HG03175 (cell line): ENCODE measurements at regions not wholly inside any gene's neighbourhood (a gene's known extent, or its start where the extent isn't known, plus 50 kb on each side); places are given as distances from the start of the nearest gene placed in this dataset.
"Not testable (repeated sequence)": the region's sequence is repeated elsewhere in the genome, so short reads cannot be mapped to it uniquely, and the experiment has no call there.

ENCODE experiments used
- ATAC-seq: cut with Tn5 transposase; IDR thresholded peaks from one replicate; pipeline ENCODE4 v1.9.1; 2021; ENCODE audit warnings: mild to moderate bottlenecking, moderate library complexity; ENCODE audit not compliant: unreplicated experiment

DNA sequence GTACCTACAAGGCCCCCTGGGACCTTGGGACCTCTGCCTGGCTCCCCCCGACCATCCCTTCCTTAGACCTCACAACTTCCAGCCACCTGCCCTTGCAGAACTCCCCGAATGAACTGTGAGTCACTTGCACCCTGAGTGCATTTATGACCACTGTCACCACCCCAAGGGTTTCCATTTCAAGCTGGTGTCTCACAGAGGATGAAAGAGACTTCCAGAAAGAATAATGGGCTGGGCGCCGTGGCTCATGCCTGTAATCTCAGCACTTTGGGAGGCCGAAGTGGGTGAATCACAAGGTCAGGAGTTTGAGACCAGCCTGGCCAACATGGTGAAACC, 124.5 kb upstream of the CIBAR2 start:
- ATAC-seq = no peak

GRCh38 chr16:85237817-85238216, 125.5 kb upstream of the CIBAR2 start:
- ATAC-seq = no peak

DNA sequence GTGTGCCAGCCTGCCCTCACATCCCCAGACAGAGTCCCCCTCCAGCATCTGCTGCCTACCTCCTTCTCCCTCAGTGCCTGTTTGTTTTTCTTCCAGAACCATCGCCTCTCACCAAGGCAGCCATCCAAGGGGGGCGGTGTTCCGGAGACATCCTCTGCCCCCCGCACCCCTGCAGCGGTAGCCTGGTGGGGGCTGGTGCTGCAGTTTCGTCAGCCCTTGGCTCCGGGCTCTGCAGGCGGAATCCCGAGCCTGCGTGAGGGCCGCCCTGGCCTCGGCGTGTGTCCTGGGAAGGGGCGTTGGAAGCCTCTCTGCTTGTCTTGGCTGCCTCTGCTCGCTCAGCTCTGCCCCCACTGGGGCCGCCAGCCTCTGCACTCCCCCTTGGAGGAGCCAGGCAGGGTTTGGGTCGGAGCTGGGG, 126.0 kb upstream of the CIBAR2 start:
- ATAC-seq = no peak

DNA sequence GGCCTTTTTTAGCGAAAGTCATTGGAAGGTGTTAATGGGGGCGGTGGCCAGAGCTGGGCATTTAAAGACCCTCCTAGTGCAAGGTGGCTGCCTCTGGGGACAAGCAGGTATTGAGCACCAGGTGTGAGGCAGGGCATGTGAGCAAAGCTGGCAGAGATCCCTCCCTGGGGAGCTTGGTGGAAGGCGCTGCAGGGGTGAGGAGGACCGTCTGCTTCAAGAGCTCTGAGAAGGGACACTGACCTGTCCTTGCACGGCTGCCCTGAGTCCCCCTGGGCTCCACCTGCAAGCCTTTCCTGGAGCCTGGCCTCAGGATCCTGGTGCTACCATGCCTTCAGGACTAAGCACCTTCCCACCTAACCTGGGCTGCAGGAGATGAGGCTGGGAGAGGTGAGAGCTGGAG, 127.0 kb upstream of the CIBAR2 start:
- no peak for ATAC-seq

GRCh38 chr16:85239871-85240270, 127.6 kb upstream of the CIBAR2 start:
- ATAC-seq = no peak

- no peak for ATAC-seq
Measured at GRCh38 chr16:85240982-85241924, 129.0 kb upstream of the CIBAR2 start.

DNA sequence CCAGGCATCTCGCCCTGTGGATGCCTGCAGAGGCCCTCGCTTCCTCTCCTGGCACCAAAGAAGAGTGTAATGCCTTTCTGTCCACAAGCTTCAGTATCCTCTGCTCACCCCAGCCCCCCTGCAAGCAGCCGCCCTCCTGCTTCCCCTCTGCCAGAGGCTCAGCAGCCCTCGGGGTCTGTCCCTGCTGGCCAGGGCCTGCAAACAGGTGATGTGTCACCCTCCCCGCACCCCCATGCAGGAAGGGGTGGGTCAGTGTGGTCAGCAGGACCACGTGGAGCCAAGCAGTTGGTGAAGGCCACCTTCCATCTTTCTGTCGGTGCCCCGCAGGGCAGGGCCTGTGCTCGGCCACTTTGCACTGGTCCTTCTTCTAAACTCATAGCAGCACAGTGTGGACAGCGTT, 129.9 kb upstream of the CIBAR2 start:
- ATAC-seq = no peak

- no peak for ATAC-seq
Measured at GRCh38 chr16:85243308-85243707, 131.0 kb upstream of the CIBAR2 start.

DNA sequence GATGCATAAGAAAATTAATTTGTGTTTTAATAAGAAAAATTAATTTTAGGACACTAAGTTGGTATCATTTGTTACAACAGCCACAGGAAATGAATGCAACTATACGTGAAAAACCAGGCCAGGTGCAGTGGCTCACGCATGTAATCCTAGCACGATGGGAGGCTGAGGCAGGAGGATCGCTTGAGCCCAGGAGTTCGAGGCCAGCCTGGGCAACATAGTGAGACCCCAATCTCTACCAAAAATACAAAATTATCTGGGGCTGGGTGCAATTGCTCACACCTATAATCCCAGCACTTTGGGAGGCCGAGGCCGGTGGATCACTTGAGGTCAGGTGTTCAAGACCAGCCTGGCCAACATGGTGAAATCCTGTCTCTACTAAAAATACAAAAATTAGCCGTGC, 132.2 kb upstream of the CIBAR2 start:
- not testable (repeated sequence) for ATAC-seq

- no peak for ATAC-seq
Measured at GRCh38 chr16:85245307-85246172, 133.3 kb upstream of the CIBAR2 start.

DNA sequence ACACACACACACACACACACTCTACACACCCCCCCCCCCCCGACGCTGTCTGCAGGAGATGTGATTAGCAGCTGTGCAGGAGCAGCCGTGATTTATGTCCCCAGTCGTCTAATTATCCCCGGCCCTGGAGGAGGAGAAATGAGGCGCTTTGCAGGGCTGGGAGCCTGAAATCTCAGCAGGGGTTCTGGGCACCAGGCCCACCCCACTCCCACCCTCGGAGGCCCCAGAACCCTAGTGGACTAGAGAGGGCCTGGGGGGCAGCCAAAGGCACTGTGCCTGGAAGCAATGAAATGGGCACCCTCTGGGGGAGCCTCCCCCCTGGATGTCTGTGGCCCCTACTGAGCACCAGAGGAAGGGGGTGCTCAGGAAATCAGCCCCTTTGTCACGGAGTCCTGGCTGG, 134.2 kb upstream of the CIBAR2 start:
- ATAC-seq = no peak

GRCh38 chr16:85246973-85247372, 134.7 kb upstream of the CIBAR2 start:
- no peak for ATAC-seq

DNA sequence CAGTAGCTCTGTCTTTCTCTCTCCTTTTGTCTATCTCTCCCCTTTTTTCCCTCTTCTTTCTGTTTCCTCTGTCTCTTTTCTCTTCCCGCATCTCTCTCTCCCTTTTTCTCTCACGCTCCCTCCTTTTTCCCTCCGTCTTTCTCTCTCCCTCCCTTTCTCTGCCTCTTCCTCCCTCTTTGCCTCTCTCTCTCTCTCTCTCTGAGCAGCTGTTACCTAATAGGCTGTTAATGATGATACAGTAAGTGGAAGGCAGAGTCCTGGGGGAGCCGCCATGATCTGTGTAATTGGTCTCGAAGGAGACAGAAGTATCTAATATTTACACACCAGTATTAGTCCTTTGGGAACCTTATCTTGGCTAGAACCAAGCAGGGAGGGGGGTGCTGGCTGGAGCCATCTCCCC, 136.1 kb upstream of the CIBAR2 start:
- no peak for ATAC-seq

DNA sequence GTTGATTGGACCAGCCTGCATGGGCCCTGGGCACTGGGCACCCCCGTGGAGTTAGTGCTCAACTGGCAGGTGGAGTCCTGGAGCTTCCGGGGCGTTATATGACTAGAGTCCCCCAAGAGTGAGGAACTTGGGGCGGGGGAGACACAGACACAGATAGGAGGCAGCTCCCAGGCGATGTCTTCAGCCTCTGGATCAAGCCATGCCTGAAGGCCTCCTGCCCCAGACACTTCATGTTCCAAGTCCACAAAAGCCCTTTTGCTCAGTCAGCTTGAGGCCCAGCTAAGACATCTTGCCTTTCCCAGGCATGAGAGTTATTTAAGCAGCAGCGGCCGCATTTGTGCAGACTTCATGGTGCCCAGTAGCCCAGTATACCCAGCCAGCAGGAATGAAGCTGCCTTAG, 136.6 kb upstream of the CIBAR2 start:
- ATAC-seq = no peak

- ATAC-seq = no peak
Measured at GRCh38 chr16:85249418-85250146, 137.3 kb upstream of the CIBAR2 start.

GRCh38 chr16:85250147-85250463, 137.8 kb upstream of the CIBAR2 start:
- ATAC-seq = no peak

DNA sequence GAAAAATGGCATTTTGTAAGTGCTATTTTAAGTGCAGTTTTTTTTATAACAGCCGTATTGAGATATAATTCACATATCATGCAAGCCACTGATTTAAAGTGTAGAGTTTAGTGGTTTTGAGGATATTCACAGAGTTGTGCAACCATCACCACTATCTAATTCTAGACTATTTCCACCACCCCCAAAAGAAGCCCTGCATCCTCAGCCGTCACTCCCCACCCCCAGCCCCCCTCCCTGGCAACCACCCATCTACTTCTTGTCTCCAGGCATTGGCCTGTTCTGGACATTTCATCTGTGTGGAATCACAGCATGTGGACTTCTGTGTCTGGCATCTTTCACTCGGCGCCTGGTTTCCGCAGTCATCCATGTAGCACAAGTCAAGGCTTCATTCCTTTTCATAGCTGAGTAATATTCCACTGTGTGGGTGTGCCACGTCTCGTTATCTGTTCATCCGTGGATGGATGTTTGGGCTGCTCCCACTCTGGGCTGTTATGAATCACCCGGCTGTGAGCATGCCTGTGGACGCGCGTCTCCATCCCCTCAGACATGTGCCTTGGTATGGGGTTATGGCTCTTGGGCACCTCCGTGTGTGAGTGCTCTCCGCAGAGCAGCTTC, 138.4 kb upstream of the CIBAR2 start:
- no peak for ATAC-seq

DNA sequence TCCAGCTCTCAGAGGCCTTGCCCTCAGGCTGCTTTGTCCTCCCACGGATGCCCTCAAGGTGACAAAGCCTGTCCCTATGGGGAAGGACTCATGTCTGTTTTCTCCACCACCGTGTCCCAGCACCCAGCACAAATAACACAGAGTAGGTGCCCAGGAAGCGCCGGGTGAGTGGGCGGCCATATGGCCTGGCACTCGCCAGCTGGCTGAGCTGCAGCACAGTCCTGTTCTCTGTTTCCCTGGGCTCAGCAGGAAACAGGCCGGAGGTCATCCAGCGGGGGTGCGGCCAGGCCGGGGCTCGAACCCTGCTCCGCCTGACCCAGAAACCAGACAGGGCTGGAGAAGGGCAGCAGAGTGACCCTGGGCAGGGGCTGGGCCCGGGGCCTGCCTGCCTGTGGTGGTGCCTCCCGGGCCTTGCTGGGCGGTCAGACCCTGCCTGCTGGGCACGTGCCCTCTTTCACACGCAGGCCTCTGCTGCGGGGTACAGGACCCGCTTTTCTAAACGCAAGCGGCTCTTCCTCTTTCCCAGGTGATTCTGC, 139.0 kb upstream of the CIBAR2 start:
- no peak for ATAC-seq

DNA sequence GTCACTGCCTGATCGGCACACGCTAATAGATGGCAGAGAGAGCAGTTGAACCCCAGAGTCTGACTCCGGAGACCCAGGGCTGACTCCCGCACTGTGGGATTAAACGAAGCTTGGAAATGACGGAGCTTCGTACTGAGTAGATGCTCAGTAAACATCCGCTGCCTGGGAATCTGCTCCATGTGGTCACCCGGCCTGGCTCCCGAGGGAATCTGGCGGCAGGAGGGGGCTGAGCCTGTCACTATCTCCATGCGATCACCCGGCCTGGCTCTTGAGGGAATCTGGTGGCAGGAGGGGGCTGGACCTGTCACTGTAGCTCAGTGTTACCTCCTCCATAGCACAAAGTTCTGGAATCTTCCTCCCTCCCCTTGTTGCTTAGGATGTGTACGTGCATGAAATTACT, 139.7 kb upstream of the CIBAR2 start:
- no peak for ATAC-seq

GRCh38 chr16:85252461-85252860, 140.2 kb upstream of the CIBAR2 start:
- ATAC-seq = no peak
